ENCODE measurements at regions not wholly inside any gene's neighbourhood (a gene's known extent, or its start where the extent isn't known, plus 50 kb on each side); places are given as distances from the start of the nearest gene placed in this dataset.

- in situ Hi-C loops (cut with HindIII; ENCODE audit: low pct_unique_long_range_greater_than_20kb, low sequenced_read_pairs) = no loop called here
- DNase-seq (ENCODE audit: low read depth) = no peak
Observed at GRCh38 chr3:66717806-66718205, 217.0 kb upstream of the LRIG1 start.

- in situ Hi-C loops (cut with HindIII; ENCODE audit: low pct_unique_long_range_greater_than_20kb, low sequenced_read_pairs) = no loop called here
Observed at GRCh38 chr3:66719796-66720356, 219.1 kb upstream of the LRIG1 start.

GRCh38 chr3:66720508-66720907 lies 219.7 kb upstream of the LRIG1 start:
- in situ Hi-C loops (cut with HindIII; ENCODE audit: low pct_unique_long_range_greater_than_20kb, low sequenced_read_pairs) = no loop called here
- no peak for DNase-seq (ENCODE audit: low read depth)

More at GRCh38 chr3:66719796-66720356, 219.1 kb upstream of the LRIG1 start:
- DNase-seq (ENCODE audit: low read depth) = no peak

GRCh38 chr3:66722675-66723074 lies 221.9 kb upstream of the LRIG1 start:
- in situ Hi-C loops (cut with HindIII; ENCODE audit: low pct_unique_long_range_greater_than_20kb, low sequenced_read_pairs) = no loop called here
- DNase-seq (ENCODE audit: low read depth) = peak; percentile 30

GRCh38 chr3:66723231-66723630 lies 222.4 kb upstream of the LRIG1 start:
- DNase-seq (ENCODE audit: low read depth) = no peak
- in situ Hi-C loops (cut with HindIII; ENCODE audit: low pct_unique_long_range_greater_than_20kb, low sequenced_read_pairs) = no loop called here

- in situ Hi-C loops (cut with HindIII; ENCODE audit: low pct_unique_long_range_greater_than_20kb, low sequenced_read_pairs) = no loop called here
Observed at GRCh38 chr3:66729687-66730393, 229.0 kb upstream of the LRIG1 start.

GRCh38 chr3:66738625-66739365 lies 238.0 kb upstream of the LRIG1 start:
- no peak for DNase-seq (ENCODE audit: low read depth)
- in situ Hi-C loops (cut with HindIII; ENCODE audit: low pct_unique_long_range_greater_than_20kb, low sequenced_read_pairs) = no loop called here

More at GRCh38 chr3:66729687-66730393, 229.0 kb upstream of the LRIG1 start:
- DNase-seq (ENCODE audit: low read depth) = no peak

GRCh38 chr3:66740260-66740659 lies 239.4 kb upstream of the LRIG1 start:
- in situ Hi-C loops (cut with HindIII; ENCODE audit: low pct_unique_long_range_greater_than_20kb, low sequenced_read_pairs) = no loop called here

GRCh38 chr3:66744521-66744920 lies 243.7 kb upstream of the LRIG1 start:
- no peak for DNase-seq (ENCODE audit: low read depth)
- in situ Hi-C loops (cut with HindIII; ENCODE audit: low pct_unique_long_range_greater_than_20kb, low sequenced_read_pairs) = no loop called here

More at GRCh38 chr3:66740260-66740659, 239.4 kb upstream of the LRIG1 start:
- no peak for DNase-seq (ENCODE audit: low read depth)

GRCh38 chr3:66744986-66745385 lies 244.2 kb upstream of the LRIG1 start:
- in situ Hi-C loops (cut with HindIII; ENCODE audit: low pct_unique_long_range_greater_than_20kb, low sequenced_read_pairs) = no loop called here
- DNase-seq (ENCODE audit: low read depth) = no peak

- in situ Hi-C loops (cut with HindIII; ENCODE audit: low pct_unique_long_range_greater_than_20kb, low sequenced_read_pairs) = no loop called here
- no peak for DNase-seq (ENCODE audit: low read depth)
Observed at GRCh38 chr3:66747261-66747660, 246.4 kb upstream of the LRIG1 start.

- in situ Hi-C loops (cut with HindIII; ENCODE audit: low pct_unique_long_range_greater_than_20kb, low sequenced_read_pairs) = no loop called here
- DNase-seq (ENCODE audit: low read depth) = no peak
Observed at GRCh38 chr3:66747696-66748095, 246.9 kb upstream of the LRIG1 start.

- in situ Hi-C loops (cut with HindIII; ENCODE audit: low pct_unique_long_range_greater_than_20kb, low sequenced_read_pairs) = no loop called here
- DNase-seq (ENCODE audit: low read depth) = no peak
Observed at GRCh38 chr3:66748175-66748876, 247.5 kb upstream of the LRIG1 start.

- in situ Hi-C loops (cut with HindIII; ENCODE audit: low pct_unique_long_range_greater_than_20kb, low sequenced_read_pairs) = no loop called here
- no peak for DNase-seq (ENCODE audit: low read depth)
Observed at GRCh38 chr3:66751842-66752241, 246.3 kb upstream of the KBTBD8 start.

- DNase-seq (ENCODE audit: low read depth) = no peak
- in situ Hi-C loops (cut with HindIII; ENCODE audit: low pct_unique_long_range_greater_than_20kb, low sequenced_read_pairs) = no loop called here
Observed at GRCh38 chr3:66753670-66754069, 244.4 kb upstream of the KBTBD8 start.

GRCh38 chr3:66754613-66755012 lies 243.5 kb upstream of the KBTBD8 start:
- in situ Hi-C loops (cut with HindIII; ENCODE audit: low pct_unique_long_range_greater_than_20kb, low sequenced_read_pairs) = no loop called here
- DNase-seq (ENCODE audit: low read depth) = no peak

GRCh38 chr3:66755924-66756323 lies 242.2 kb upstream of the KBTBD8 start:
- no peak for DNase-seq (ENCODE audit: low read depth)
- in situ Hi-C loops (cut with HindIII; ENCODE audit: low pct_unique_long_range_greater_than_20kb, low sequenced_read_pairs) = no loop called here

- in situ Hi-C loops (cut with HindIII; ENCODE audit: low pct_unique_long_range_greater_than_20kb, low sequenced_read_pairs) = no loop called here
- DNase-seq (ENCODE audit: low read depth) = no peak
Observed at GRCh38 chr3:66756468-66757036, 241.6 kb upstream of the KBTBD8 start.
